HG02759 (cell line): ENCODE measurements at regions not wholly inside any gene's neighbourhood (a gene's known extent, or its start where the extent isn't known, plus 50 kb on each side); places are given as distances from the start of the nearest gene placed in this dataset.

Experiments used
- ATAC-seq: cut with Tn5 transposase; IDR thresholded peaks from one replicate; pipeline ENCODE4 v1.9.1; 2021; ENCODE audit warnings: mild to moderate bottlenecking, moderate library complexity; ENCODE audit not compliant: unreplicated experiment

GRCh38 chr9:84575705-84576104 is 93.8 kb upstream of the NTRK2 start:
- no peak for ATAC-seq

GRCh38 chr9:84583866-84584265 is 85.7 kb upstream of the NTRK2 start:
- no peak for ATAC-seq

- no peak for ATAC-seq
Measured at GRCh38 chr9:84586662-84587061, 82.9 kb upstream of the NTRK2 start.

GRCh38 chr9:84587153-84587552 is 82.4 kb upstream of the NTRK2 start:
- no peak for ATAC-seq

DNA sequence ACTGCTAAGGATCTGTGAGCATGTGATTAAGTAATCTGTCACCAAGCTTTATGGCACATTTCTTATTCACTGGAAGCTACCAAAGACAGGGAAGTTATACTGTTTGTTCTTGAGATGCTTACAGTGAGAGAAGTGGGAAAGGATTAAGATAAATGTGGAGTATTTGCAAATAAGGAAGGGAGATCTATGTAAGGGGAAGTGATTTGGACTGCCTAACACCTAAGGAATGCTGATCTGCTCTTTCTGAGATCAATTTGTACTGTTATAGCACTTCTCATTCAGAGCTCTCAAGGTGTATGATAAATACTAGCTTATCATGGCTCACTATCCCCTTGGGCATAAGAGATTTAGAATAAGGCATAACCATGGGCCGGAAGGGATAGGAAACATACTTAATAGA is 80.0 kb upstream of the NTRK2 start:
- ATAC-seq: no peak

- no peak for ATAC-seq
Measured at GRCh38 chr9:84590706-84591105, 78.8 kb upstream of the NTRK2 start.

DNA sequence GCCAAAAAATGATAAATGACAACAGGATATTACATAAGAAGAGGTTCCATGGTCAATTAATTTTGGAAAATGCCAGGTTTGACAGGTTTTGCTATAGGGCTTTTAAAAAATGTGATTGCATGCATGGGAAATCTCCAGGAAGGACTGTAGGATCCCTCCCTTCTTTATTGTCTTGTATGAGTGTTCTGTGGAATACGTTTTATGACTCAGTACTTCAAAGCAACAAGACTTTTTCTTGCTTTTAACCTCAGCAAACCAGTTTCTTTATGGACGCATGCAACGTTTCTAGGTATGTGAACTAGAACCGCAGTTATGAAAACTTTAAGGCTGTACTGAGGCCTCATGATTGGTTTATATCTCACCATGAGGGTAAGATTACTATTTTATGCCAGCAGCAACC is 76.6 kb upstream of the NTRK2 start:
- no peak for ATAC-seq

DNA sequence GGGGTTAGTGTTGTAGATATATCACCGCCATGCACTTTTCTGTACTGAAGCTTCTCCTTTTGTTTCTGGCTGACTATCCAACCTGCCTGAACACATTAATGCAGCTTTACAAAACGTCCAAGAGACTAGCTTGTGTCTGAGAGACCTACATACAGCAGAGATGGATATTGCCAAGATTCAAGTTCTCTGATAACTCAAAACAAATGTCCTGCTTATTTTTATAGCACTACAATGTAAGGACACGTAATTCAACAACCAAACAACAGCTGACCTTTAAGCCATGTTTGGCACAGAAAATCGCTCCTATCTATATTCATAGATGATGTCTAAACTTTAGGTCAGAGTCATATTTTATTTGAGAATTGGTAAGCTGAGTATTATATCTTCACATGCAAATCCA is 76.2 kb upstream of the NTRK2 start:
- no peak for ATAC-seq

GRCh38 chr9:84597131-84597530 is 72.4 kb upstream of the NTRK2 start:
- ATAC-seq: peak; percentile 93

DNA sequence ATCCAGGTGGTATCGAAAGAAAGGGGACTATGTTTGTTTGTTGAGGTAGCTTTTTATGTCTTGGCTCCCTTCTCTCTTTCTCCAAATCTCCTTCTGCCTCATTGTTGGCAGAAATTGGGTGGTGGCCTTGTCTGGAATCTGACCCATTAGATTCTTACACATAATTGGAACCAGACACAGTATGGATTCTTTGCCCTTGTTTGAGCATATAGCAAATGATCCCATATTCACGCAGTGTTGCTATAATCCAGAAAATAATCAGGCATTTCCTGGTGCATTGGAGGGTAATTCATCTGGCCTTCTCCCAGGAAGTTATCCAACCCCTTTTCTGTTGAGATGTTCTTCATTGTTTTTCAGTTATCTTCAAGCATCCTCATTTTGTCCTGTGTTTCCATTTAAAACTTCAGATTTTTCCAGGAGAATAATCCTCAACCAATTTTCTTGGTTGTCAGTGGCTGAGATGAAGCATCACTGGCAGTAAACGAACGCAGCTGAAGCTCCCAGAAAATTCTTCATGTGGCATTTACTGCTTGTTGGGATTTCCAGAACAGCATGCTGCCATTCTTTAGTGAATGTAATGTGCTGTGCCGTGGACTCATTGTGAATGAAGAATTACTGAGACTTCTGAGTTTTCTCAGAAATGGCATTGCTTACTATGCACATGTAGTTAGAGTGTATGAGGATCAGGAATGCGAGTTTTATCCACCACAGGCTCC is 70.5 kb upstream of the NTRK2 start:
- no peak for ATAC-seq

GRCh38 chr9:84600739-84601138 is 68.8 kb upstream of the NTRK2 start:
- ATAC-seq: no peak

GRCh38 chr9:84604223-84604622 is 65.3 kb upstream of the NTRK2 start:
- ATAC-seq: no peak

- no peak for ATAC-seq
Measured at GRCh38 chr9:84609779-84610178, 59.8 kb upstream of the NTRK2 start.

DNA sequence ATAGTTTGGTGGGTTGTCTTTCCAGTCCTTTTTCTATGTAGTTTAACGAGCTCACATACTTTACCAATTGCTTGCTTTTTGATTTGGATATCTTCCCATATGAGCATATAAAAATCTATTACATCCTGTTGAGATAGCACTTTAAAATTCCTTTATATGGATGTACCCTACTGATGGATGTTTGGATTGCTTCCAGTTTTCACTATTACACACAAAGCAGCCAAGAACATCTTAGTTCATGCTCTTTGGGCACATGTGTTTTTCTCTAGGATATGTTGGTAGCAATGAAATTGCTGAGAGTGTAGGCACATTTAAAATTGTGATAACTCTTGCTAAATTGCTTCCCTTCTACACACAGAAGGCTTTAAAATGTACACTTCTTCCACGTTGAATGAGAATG is 56.1 kb upstream of the NTRK2 start:
- ATAC-seq: no peak

DNA sequence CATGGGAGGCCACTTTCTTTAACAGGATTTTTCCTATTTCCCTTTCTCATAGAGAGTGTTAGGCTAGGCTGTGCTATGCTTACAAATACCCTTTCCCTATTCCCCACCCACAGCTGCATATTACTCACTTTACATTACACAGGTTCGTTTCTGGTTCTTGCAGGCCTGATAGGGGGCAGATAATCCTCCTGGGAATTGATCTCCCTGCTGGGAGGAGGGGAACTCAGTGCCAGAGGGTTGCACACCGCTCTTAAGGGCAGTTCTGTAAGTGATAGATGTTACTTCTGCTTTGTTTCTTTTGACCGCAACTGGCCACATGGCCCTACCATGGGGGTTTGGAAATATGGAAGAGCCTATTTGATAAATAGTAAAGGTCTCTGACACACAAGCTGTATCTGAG is 54.0 kb upstream of the NTRK2 start:
- no peak for ATAC-seq

DNA sequence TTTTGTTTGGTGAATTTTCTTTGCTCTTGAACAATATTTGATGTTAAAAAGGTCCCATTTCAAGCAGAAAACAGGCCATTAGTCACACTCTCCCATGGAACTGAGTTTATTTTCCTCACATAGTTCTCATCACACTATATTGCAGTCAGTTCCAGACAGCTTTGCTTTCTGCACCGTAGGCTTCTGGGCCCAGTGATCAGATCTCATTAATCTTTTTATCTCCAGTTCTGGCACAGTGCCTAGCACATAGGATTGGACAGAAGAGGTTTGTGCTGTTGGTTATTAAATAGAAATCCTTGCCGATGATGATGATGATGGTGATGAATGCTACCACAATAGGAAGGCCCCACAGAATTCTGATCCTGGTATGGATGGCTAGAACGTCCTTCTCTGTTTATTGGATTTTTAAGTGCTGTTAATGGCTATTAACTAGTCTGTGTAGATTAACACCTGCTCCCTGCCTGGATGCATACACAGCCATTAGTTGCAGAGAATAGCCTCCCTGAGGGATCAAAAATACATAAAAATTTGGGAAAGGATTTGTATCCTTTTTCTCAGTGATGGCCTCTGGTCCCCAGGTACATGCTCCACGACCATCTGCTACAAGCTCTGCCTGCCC is 52.0 kb upstream of the NTRK2 start:
- no peak for ATAC-seq
